ENCODE measurements at regions not wholly inside any gene's neighbourhood (a gene's known extent, or its start where the extent isn't known, plus 50 kb on each side); places are given as distances from the start of the nearest gene placed in this dataset.

GRCh38 chr1:181344091-181344490 lies 139.2 kb upstream of the CACNA1E start:
- no peak for DNase-seq

GRCh38 chr1:181345146-181345545 lies 138.2 kb upstream of the CACNA1E start:
- no peak for DNase-seq

- DNase-seq: no peak
Measured at GRCh38 chr1:181347495-181348390, 135.6 kb upstream of the CACNA1E start.

GRCh38 chr1:181349512-181349911 lies 133.8 kb upstream of the CACNA1E start:
- no peak for DNase-seq

GRCh38 chr1:181350131-181350530 lies 133.2 kb upstream of the CACNA1E start:
- DNase-seq: no peak

GRCh38 chr1:181351740-181352139 lies 131.6 kb upstream of the CACNA1E start:
- no peak for DNase-seq

- DNase-seq: no peak
Measured at GRCh38 chr1:181352695-181353094, 130.6 kb upstream of the CACNA1E start.

GRCh38 chr1:181353526-181353925 lies 129.8 kb upstream of the CACNA1E start:
- no peak for DNase-seq

GRCh38 chr1:181354865-181355264 lies 128.5 kb upstream of the CACNA1E start:
- DNase-seq: no peak

- no peak for DNase-seq
Measured at GRCh38 chr1:181356505-181357340, 126.6 kb upstream of the CACNA1E start.

- no peak for DNase-seq
Measured at GRCh38 chr1:181359012-181359411, 124.3 kb upstream of the CACNA1E start.

GRCh38 chr1:181364801-181365200 lies 118.5 kb upstream of the CACNA1E start:
- DNase-seq: no peak

GRCh38 chr1:181366910-181367309 lies 116.4 kb upstream of the CACNA1E start:
- DNase-seq: no peak

GRCh38 chr1:181369416-181369815 lies 113.9 kb upstream of the CACNA1E start:
- no peak for DNase-seq

- DNase-seq: no peak
Measured at GRCh38 chr1:181383695-181384094, 99.6 kb upstream of the CACNA1E start.

- no peak for DNase-seq
Measured at GRCh38 chr1:181386340-181386739, 97.0 kb upstream of the CACNA1E start.

GRCh38 chr1:181386951-181387350 lies 96.4 kb upstream of the CACNA1E start:
- DNase-seq: no peak

GRCh38 chr1:181387702-181388101 lies 95.6 kb upstream of the CACNA1E start:
- no peak for DNase-seq

GRCh38 chr1:181390410-181391077 lies 92.8 kb upstream of the CACNA1E start:
- peak; percentile 31 for DNase-seq

- no peak for DNase-seq
Measured at GRCh38 chr1:181391301-181391900, 91.9 kb upstream of the CACNA1E start.

- DNase-seq: no peak
Measured at GRCh38 chr1:181392133-181392532, 91.2 kb upstream of the CACNA1E start.

GRCh38 chr1:181392613-181393220 lies 90.6 kb upstream of the CACNA1E start:
- DNase-seq: no peak

Measured in femur (tissue), 1 donor.